HCT116 (cell line): ENCODE measurements at regions not wholly inside any gene's neighbourhood (a gene's known extent, or its start where the extent isn't known, plus 50 kb on each side); places are given as distances from the start of the nearest gene placed in this dataset.
A peak's percentile ranks its signal among the peaks of the same experiment; 100 is the strongest.

Experiments
- ATAC-seq: fragments of 200-7000 bp; cut with Tn5 transposase; 2 replicates; pipeline ENCODE4 v1.9.1; 2020; ENCODE audit warnings: mild to moderate bottlenecking, moderate library complexity
- BruUV-seq: library from RNA; stranded (reverse); fragments of 400-500 nt; replicated peaks from 2 replicates; lab custom pipeline; 2021; lab: Mats Ljungman, UMichigan
- CTCF ChIA-PET: fragments of 300-600 bp; sonication (Branson Sonifier 250); formaldehyde crosslinking; loops from one replicate; lab custom pipeline; 2021; ENCODE audit warnings: antibody characterized with exemption; lab: Charles Lee
- POLR2A ChIA-PET: fragments of 300-600, 350-600 bp; sonication (Branson Sonifier 250); formaldehyde crosslinking; loops from one replicate; lab custom pipeline; 2021; ENCODE audit warnings: antibody characterized with exemption; lab: Charles Lee
- RAD21 ChIA-PET, 2 experiments: fragments of 300-600 bp; sonication (Branson Sonifier 250); formaldehyde crosslinking; loops; one replicate each; lab custom pipeline; 2023; ENCODE audit warnings: low total read pairs in 2 of 2; ENCODE audit not compliant: uncharacterized antibody in 2 of 2, unreplicated experiment in 2 of 2, low non-redundant PET in 1 of 2; lab: Charles Lee
- DNase-seq: peaks from one replicate; pipeline ENCODE4 v3.0.0-alpha.2; 2010; ENCODE audit warnings: low read depth, low spot score
- H2AFZ ChIP-seq: fragments of 200-600 bp; shearing (Covaris generic), sonication (generic); 2 replicates; pipeline ENCODE4 v1.6.1; 2017; ENCODE audit warnings: low read depth, mixed run types, mixed read lengths, antibody characterized with exemption, low read length; ENCODE audit not compliant: poor library complexity, severe bottlenecking
- H3K27ac ChIP-seq: 2 replicates; pipeline ENCODE4 v1.5.1; 2012; ENCODE audit warnings: low read depth, low read length
- H3K27me3 ChIP-seq: fragments of 200-600 bp; sonication (generic); 2 replicates; pipeline ENCODE4 v1.6.1; 2016; ENCODE audit warnings: mixed run types, low read length, mixed read lengths; ENCODE audit not compliant: insufficient read depth
- H3K36me3 ChIP-seq, 2 experiments: fragments of 200-500 bp in 1 of 2; fragments of 200-600 bp in 1 of 2; sonication (Bioruptor generic) in 1 of 2; sonication (generic) in 1 of 2; 2 replicates each; pipeline versions ENCODE4 v1.5.1 to v1.6.1; 2014 to 2016; ENCODE audit warnings: low read length in 2 of 2, inconsistent platforms in 1 of 2, mixed read lengths in 1 of 2, mixed run types in 1 of 2; ENCODE audit not compliant: insufficient read depth in 2 of 2, control insufficient read depth in 1 of 2
- H3K4me1 ChIP-seq, 2 experiments: fragments of 200-600 bp in 1 of 2; sonication (generic) in 1 of 2; 2 replicates each; pipeline versions ENCODE4 v1.5.1 to v1.6.1; 2012 to 2017; ENCODE audit warnings: low read length in 2 of 2, inconsistent platforms in 1 of 2, mild to moderate bottlenecking in 1 of 2, mixed read lengths in 1 of 2, mixed run types in 1 of 2, moderate library complexity in 1 of 2; ENCODE audit not compliant: insufficient read depth in 2 of 2, control insufficient read depth in 1 of 2
- H3K4me2 ChIP-seq: fragments of 200-600 bp; sonication (generic); 2 replicates; pipeline ENCODE4 v1.6.1; 2017; ENCODE audit warnings: mixed run types, low read length, mixed read lengths
- H3K4me3 ChIP-seq, 2 experiments: fragments of 200-600 bp in 1 of 2; sonication (generic) in 1 of 2; replicated peaks in 1 of 2; 2 replicates each; pipeline ENCODE4 v1.5.1; 2011 to 2016; ENCODE audit warnings: low read length in 2 of 2, control low read depth in 1 of 2, low read depth in 1 of 2, mild to moderate bottlenecking in 1 of 2, mixed read lengths in 1 of 2, mixed run types in 1 of 2
- H3K79me2 ChIP-seq: fragments of 200-600 bp; sonication (generic); 2 replicates; pipeline ENCODE4 v1.6.1; 2017; ENCODE audit warnings: mild to moderate bottlenecking, mixed run types, low read length, moderate library complexity, mixed read lengths; ENCODE audit not compliant: insufficient read depth
- H3K9ac ChIP-seq: fragments of 200-600 bp; sonication (generic); 2 replicates; pipeline ENCODE4 v1.6.1; 2016; ENCODE audit warnings: low read length, mixed read lengths
- H3K9me2 ChIP-seq: fragments of 200-600 bp; sonication (generic), shearing (Covaris generic); 2 replicates; pipeline ENCODE4 v1.6.1; 2017; ENCODE audit warnings: mixed run types, mild to moderate bottlenecking, moderate library complexity; ENCODE audit not compliant: insufficient read depth
- H3K9me3 ChIP-seq, 2 experiments: fragments of 200-500 bp in 1 of 2; fragments of 200-600 bp in 1 of 2; sonication (Bioruptor generic) in 1 of 2; sonication (generic) in 1 of 2; 2 replicates each; pipeline ENCODE4 v1.6.1; 2014 to 2017; ENCODE audit warnings: low read length in 2 of 2, mixed read lengths in 2 of 2, inconsistent platforms in 1 of 2, low read depth in 1 of 2, mild to moderate bottlenecking in 1 of 2, mixed run types in 1 of 2, moderate library complexity in 1 of 2; ENCODE audit not compliant: control insufficient read depth in 1 of 2, insufficient read depth in 1 of 2
- H4K20me1 ChIP-seq: fragments of 200-600 bp; sonication (generic), shearing (Covaris generic); 2 replicates; pipeline ENCODE4 v1.6.1; 2017; ENCODE audit warnings: mixed run types, mild to moderate bottlenecking, moderate library complexity; ENCODE audit not compliant: insufficient read depth
- EGR1 ChIP-seq: IDR thresholded peaks from 2 replicates; pipeline ENCODE4 v1.6.1; 2012; ENCODE audit warnings: low read depth
- EZH2phosphoT487 ChIP-seq: fragments of 200-600 bp; IDR thresholded peaks from 2 replicates; pipeline ENCODE4 v1.6.1; 2018; ENCODE audit warnings: antibody characterized with exemption, borderline replicate concordance
- JUND ChIP-seq: IDR thresholded peaks from 2 replicates; pipeline ENCODE4 v1.6.1; 2012
- REST ChIP-seq: IDR thresholded peaks from 2 replicates; pipeline ENCODE4 v1.6.1; 2012; ENCODE audit warnings: low read depth
- SIN3A ChIP-seq: IDR thresholded peaks from 2 replicates; pipeline ENCODE4 v1.6.1; 2012; ENCODE audit warnings: low read depth
- SRF ChIP-seq: IDR thresholded peaks from 2 replicates; pipeline ENCODE4 v1.6.1; 2012; ENCODE audit warnings: low read depth
- YY1 ChIP-seq: IDR thresholded peaks from 2 replicates; pipeline ENCODE4 v1.6.1; 2011; ENCODE audit warnings: low read length, low read depth, moderate library complexity, mild to moderate bottlenecking; ENCODE audit not compliant: insufficient replicate concordance; ENCODE audit errors: extremely low read depth
- ZFX ChIP-seq: fragments of 450-650 bp; IDR thresholded peaks from 2 replicates; pipeline ENCODE4 v1.6.1; 2017
- intact Hi-C: fragments of 100-400 bp; cut with micrococcal nuclease; formaldehyde crosslinking; loops from 2 replicates; pipeline ENCODE4 v1.10.0; 2022
- TF ChIP-seq, protein P1 (sequence below), 3 experiments: fragments of 200-600 bp in 1 of 3; sonication (generic) in 1 of 3; IDR thresholded peaks in 2 of 3; conservative IDR thresholded peaks in 1 of 3; 2 replicates each; pipeline ENCODE4 v1.5.1; 2012 to 2017; ENCODE audit warnings: low read depth in 2 of 3, low read length in 2 of 3, antibody characterized with exemption in 1 of 3, borderline replicate concordance in 1 of 3, control low read depth in 1 of 3, mild to moderate bottlenecking in 1 of 3, mixed read lengths in 1 of 3, mixed run types in 1 of 3, moderate library complexity in 1 of 3; ENCODE audit not compliant: insufficient read depth in 1 of 3

- Histone ChIP-seq H3K4me3 (no peak overlapping the region), H3K27ac (no peak overlapping the region), H3K9me2 (no peaks in the 10 kb centered on the region), H3K36me3 (no peaks in the 10 kb centered on the region), H4K20me1 (no peaks in the 10 kb centered on the region), H3K79me2 (no peaks in the 10 kb centered on the region), H3K9me3 (no peaks in the 10 kb centered on the region), H3K27me3 (peaks cover 3% of the 10 kb centered on the region; the same call in 1 of the 2 replicates), H3K9ac (no peak overlapping the region), H2AFZ (no peak overlapping the region), H3K4me1 (no peaks in the 10 kb centered on the region), H3K4me2 (no peak overlapping the region)
- DNase-seq (no peak), ATAC-seq (no peak)
- BruUV-seq: no TSS peak
- TF ChIP-seq SIN3A (no peak), SRF (no peak), JUND (no peak), EGR1 (no peak), ZFX (no peak), EZH2phosphoT487 (no peak)
- intact Hi-C loops: no loop called here
- CTCF ChIA-PET: interaction anchor here (0.8 to 1.3 kb wide), 3 partner anchors 8 to 256 kb away, joined by 3 to 5 read pairs (median 4); no protein-coding TSS in a partner anchor
- POLR2A ChIA-PET: no interaction called here
- RAD21 ChIA-PET: no interaction called here
These were observed 493.2 kb downstream of the MIAT start for GRCh38 chr22:27150544-27150941.

GRCh38 chr22:27151407-27151806 lies 494.0 kb downstream of the MIAT start:
- Histone ChIP-seq H3K4me1 (no peaks in the 10 kb centered on the region), H3K27ac (no peak overlapping the region), H3K79me2 (no peaks in the 10 kb centered on the region), H3K36me3 (no peaks in the 10 kb centered on the region), H4K20me1 (no peaks in the 10 kb centered on the region), H3K27me3 (peaks cover 3% of the 10 kb centered on the region; the same call in 1 of the 2 replicates), H3K9me2 (no peaks in the 10 kb centered on the region), H3K4me2 (no peak overlapping the region), H3K9ac (no peak overlapping the region), H3K9me3 (no peaks in the 10 kb centered on the region), H2AFZ (no peak overlapping the region), H3K4me3 (no peak overlapping the region)
- intact Hi-C loops: no loop called here
- DNase-seq (no peak), ATAC-seq (peak; percentile 76; the same call in 1 of the 2 replicates)
- TF ChIP-seq EGR1: no peak
- no peak for TF ChIP-seq REST
- TF ChIP-seq, protein P1, sequence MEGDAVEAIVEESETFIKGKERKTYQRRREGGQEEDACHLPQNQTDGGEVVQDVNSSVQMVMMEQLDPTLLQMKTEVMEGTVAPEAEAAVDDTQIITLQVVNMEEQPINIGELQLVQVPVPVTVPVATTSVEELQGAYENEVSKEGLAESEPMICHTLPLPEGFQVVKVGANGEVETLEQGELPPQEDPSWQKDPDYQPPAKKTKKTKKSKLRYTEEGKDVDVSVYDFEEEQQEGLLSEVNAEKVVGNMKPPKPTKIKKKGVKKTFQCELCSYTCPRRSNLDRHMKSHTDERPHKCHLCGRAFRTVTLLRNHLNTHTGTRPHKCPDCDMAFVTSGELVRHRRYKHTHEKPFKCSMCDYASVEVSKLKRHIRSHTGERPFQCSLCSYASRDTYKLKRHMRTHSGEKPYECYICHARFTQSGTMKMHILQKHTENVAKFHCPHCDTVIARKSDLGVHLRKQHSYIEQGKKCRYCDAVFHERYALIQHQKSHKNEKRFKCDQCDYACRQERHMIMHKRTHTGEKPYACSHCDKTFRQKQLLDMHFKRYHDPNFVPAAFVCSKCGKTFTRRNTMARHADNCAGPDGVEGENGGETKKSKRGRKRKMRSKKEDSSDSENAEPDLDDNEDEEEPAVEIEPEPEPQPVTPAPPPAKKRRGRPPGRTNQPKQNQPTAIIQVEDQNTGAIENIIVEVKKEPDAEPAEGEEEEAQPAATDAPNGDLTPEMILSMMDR (IDR thresholded peaks at IDR 0.05 in 2 of 3, conservative IDR thresholded peaks at IDR 0.05 in 1 of 3; ENCODE audit: borderline replicate concordance in 1 of 3, insufficient read depth in 1 of 3, low read depth in 2 of 3, low read length in 2 of 3): peak in 2 of 3 experiments; percentile 20 to 27; a peak in 3 of 6 replicates
- no peak for TF ChIP-seq YY1
- TF ChIP-seq EZH2phosphoT487: no peak
- RAD21 ChIA-PET: interaction anchor here in 1 of 2 experiments (0.7 kb wide), 1 partner anchor 185 kb away, joined by 3 read pairs; no protein-coding TSS in a partner anchor
- BruUV-seq: no TSS peak
- CTCF ChIA-PET: interaction anchor here (0.7 to 1.3 kb wide), 6 partner anchors 9 to 412 kb away, joined by 3 to 5 read pairs (median 4); no protein-coding TSS in a partner anchor
- POLR2A ChIA-PET: no interaction called here
